Testis (tissue), 2 donors: ENCODE measurements at regions not wholly inside any gene's neighbourhood (a gene's known extent, or its start where the extent isn't known, plus 50 kb on each side); places are given as distances from the start of the nearest gene placed in this dataset.

Source experiments
- DNase-seq: peaks from one replicate; pipeline ENCODE4 v3.0.0-alpha.2; 2019
- H3K27ac ChIP-seq, 2 donors: fragments of 200-600 bp; sonication (generic); one replicate each; pipeline ENCODE4 v1.5.1; 2019
- H3K27me3 ChIP-seq: fragments of 200-600 bp; sonication (generic); one replicate; pipeline ENCODE4 v1.5.1; 2019
- H3K36me3 ChIP-seq: fragments of 200-600 bp; sonication (generic); one replicate; pipeline ENCODE4 v1.5.1; 2017; ENCODE audit warnings: low read depth; ENCODE audit errors: missing control alignments
- H3K4me1 ChIP-seq: fragments of 200-600 bp; sonication (generic); one replicate; pipeline ENCODE4 v1.5.1; 2019
- H3K4me3 ChIP-seq, 2 donors: fragments of 200-600 bp; sonication (generic); one replicate each; pipeline ENCODE4 v1.5.1; 2017 to 2019
- H3K9me3 ChIP-seq: fragments of 200-600 bp; sonication (generic); one replicate; pipeline ENCODE4 v1.5.1; 2017
- POLR2A ChIP-seq: fragments of 450-650 bp; IDR thresholded peaks from one replicate; pipeline ENCODE4 v1.6.1; 2017; ENCODE audit warnings: antibody characterized with exemption, mild to moderate bottlenecking, moderate library complexity
- WGBS, 2 donors: methylation state at CpG; one replicate each; pipeline ENCODE4 v1.1.5; 2018; 5-methylcytosine and 5-hydroxymethylcytosine counted together
- intact Hi-C: fragments of 100-400 bp; cut with DNase I; formaldehyde crosslinking; loops from one replicate; pipeline ENCODE4 v1.15.1; 2023; ENCODE audit warnings: low total_unique reads
- TF ChIP-seq, protein P1 (sequence below), 3 experiments: fragments of 450-650 bp in 2 of 3; fragments of 200-600 bp in 1 of 3; sonication (generic) in 1 of 3; IDR thresholded peaks; one replicate each; pipeline ENCODE4 v1.5.1; 2016 to 2019; ENCODE audit warnings: antibody characterized with exemption in 3 of 3, mild to moderate bottlenecking in 2 of 3, moderate library complexity in 1 of 3

DNA sequence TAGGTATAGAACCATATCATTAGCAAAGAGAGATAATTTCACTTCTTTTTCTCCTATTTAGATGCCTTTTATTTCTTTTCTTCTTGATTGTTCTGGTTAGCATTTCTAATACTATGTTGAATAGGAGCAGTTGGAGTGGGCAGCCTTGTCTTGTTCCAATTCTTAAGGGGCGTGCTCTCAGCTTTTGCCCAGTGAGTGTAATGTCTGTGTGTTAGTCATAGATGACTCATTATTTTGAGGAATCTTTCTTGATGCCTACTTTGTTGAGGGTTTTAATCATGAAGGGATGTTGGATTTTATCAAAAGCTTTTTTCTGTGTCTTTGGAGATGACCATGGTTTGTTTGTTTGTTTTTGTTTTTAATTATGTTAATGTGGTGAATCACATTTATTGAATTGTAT lies 1453.1 kb upstream of the SLC39A10 start:
- Histone ChIP-seq H3K36me3 (no peaks in the 10 kb centered on the region), H3K4me1 (no peaks in the 10 kb centered on the region), H3K4me3 (no peak overlapping the region), H3K27ac (no peak overlapping the region), H3K27me3 (no peaks in the 10 kb centered on the region), H3K9me3 (no peaks in the 10 kb centered on the region)
- no peak for DNase-seq
- WGBS, 2 donors = 92 to 95% methylated on average over 1 of the region's 1 CpG
- no peak for TF ChIP-seq POLR2A
- TF ChIP-seq, protein P1, sequence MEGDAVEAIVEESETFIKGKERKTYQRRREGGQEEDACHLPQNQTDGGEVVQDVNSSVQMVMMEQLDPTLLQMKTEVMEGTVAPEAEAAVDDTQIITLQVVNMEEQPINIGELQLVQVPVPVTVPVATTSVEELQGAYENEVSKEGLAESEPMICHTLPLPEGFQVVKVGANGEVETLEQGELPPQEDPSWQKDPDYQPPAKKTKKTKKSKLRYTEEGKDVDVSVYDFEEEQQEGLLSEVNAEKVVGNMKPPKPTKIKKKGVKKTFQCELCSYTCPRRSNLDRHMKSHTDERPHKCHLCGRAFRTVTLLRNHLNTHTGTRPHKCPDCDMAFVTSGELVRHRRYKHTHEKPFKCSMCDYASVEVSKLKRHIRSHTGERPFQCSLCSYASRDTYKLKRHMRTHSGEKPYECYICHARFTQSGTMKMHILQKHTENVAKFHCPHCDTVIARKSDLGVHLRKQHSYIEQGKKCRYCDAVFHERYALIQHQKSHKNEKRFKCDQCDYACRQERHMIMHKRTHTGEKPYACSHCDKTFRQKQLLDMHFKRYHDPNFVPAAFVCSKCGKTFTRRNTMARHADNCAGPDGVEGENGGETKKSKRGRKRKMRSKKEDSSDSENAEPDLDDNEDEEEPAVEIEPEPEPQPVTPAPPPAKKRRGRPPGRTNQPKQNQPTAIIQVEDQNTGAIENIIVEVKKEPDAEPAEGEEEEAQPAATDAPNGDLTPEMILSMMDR (IDR thresholded peaks at IDR 0.05) = no peak
- intact Hi-C loops = no loop called here

DNA sequence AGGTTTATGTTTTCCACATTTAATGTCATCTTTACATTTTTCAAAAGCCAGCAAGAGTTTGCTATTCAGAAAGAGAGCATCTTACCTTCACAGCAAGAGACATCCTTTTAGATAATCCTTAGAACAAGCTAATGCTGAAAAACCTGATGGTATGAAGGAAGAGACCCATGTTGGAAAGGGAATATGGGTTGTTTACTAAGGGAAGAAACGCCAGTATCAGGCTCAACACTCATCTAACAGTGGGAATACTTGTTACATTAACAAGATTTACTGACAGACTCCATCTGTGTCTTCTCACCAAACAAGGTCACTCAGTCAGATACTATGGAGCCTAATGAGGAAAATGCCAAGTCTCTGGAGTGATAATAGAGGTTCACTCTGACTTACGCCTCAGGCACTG lies 1474.1 kb upstream of the SLC39A10 start:
- DNase-seq = no peak
- Histone ChIP-seq H3K4me3 (no peak overlapping the region), H3K36me3 (no peaks in the 10 kb centered on the region), H3K27me3 (no peaks in the 10 kb centered on the region), H3K27ac (no peak overlapping the region), H3K4me1 (no peaks in the 10 kb centered on the region), H3K9me3 (no peaks in the 10 kb centered on the region)
- 14 to 23% methylated on average over 2 of the region's 2 CpGs for WGBS, 2 donors
- intact Hi-C loops = no loop called here
- TF ChIP-seq, protein P1 (IDR thresholded peaks at IDR 0.05) = no peak
- no peak for TF ChIP-seq POLR2A

DNA sequence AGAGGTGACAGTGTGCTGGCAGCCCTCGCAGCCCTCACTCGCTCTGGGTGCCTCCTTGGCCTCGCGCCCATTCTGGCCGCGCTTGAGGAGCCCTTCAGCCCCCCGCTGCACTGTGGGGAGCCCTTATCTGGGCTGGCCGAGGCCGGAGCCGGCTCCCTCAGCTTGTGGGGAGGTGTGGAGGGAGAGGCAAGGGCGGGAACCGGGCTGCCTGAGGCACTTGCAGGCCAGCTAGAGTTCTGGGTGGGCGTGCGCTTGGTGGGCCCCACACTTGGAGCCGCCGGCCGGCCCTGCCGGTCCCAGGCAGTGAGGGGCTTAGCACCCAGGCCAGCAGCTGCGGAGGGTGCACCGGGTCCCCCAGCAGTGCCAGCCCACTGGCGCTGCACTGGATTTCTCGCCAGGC lies 1480.9 kb upstream of the SLC39A10 start:
- Histone ChIP-seq H3K27me3 (no peaks in the 10 kb centered on the region), H3K4me1 (no peaks in the 10 kb centered on the region), H3K36me3 (no peaks in the 10 kb centered on the region), H3K27ac (no peak overlapping the region), H3K9me3 (no peaks in the 10 kb centered on the region), H3K4me3 (peak overlapping the region in 1 of 2 donors; percentile 23)
- no peak for DNase-seq
- intact Hi-C loops = no loop called here
- TF ChIP-seq, protein P1 (IDR thresholded peaks at IDR 0.05) = no peak
- no peak for TF ChIP-seq POLR2A
- WGBS, 2 donors = 54 to 57% methylated on average over 16 to 17 of the region's 22 CpGs

- DNase-seq = peak; percentile 28
- no peak for TF ChIP-seq POLR2A
- TF ChIP-seq, protein P1 (IDR thresholded peaks at IDR 0.05) = peak in 2 of 3 experiments; percentile 20 to 41
Observed at GRCh38 chr2:194166818-194167217, 1490.2 kb upstream of the SLC39A10 start.

DNA sequence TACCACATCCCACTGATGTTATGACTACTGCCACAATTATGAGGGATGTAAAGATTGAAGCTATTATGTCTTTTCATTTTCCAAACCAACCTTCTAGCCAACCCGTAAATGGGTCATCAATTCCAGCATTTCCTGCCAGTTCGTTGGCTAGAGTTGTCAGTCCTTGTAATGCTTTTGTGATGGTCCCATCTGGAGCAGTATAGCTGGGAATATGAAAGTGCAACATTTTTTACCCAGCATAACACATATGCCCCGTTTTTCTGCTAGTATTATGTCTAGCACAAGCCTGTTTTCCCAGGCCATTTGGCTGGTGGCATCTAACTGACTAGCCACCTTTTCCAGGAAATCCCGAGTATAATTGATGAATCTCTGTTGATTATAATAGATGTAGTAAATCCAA lies 1501.6 kb upstream of the SLC39A10 start:
- H3K4me3 ChIP-seq = no peak overlapping the region
- no peaks in the 10 kb centered on the region for H3K4me1 ChIP-seq
- no peak for DNase-seq
- no peaks in the 10 kb centered on the region for H3K27me3 ChIP-seq
- H3K36me3 ChIP-seq = no peaks in the 10 kb centered on the region
- intact Hi-C loops = no loop called here
- 87% methylated on average over 4 of the region's 4 CpGs for WGBS, 2 donors
- TF ChIP-seq POLR2A = no peak
- TF ChIP-seq, protein P1 (IDR thresholded peaks at IDR 0.05) = no peak
- no peak overlapping the region for H3K27ac ChIP-seq
- no peaks in the 10 kb centered on the region for H3K9me3 ChIP-seq

More at GRCh38 chr2:194166818-194167217, 1490.2 kb upstream of the SLC39A10 start:
- Histone ChIP-seq H3K36me3 (no peaks in the 10 kb centered on the region), H3K4me1 (no peaks in the 10 kb centered on the region), H3K4me3 (no peak overlapping the region), H3K27me3 (no peaks in the 10 kb centered on the region), H3K9me3 (no peaks in the 10 kb centered on the region), H3K27ac (no peak overlapping the region)
- intact Hi-C loops = no loop called here
- WGBS, 2 donors = 48 to 54% methylated on average over 2 of the region's 2 CpGs
